Activated T-cell treated with anti-CD3 and anti-CD28 coated beads, Interleukin-2, amount 50 U/mL, for 72 hours (primary cell): ENCODE measurements at regions not wholly inside any gene's neighbourhood (a gene's known extent, or its start where the extent isn't known, plus 50 kb on each side); places are given as distances from the start of the nearest gene placed in this dataset.
"Not testable (repeated sequence)": the region's sequence is repeated elsewhere in the genome, so short reads cannot be mapped to it uniquely, and the experiment has no call there.

Experiments used
- ATAC-seq, 2 donors: fragments of 150-1000 bp; cut with Tn5 transposase; replicated peaks in 1 of 2; 2 replicates each; pipeline ENCODE4 v1.10.0; 2021; ENCODE audit warnings: moderate library complexity in 2 of 2, mild to moderate bottlenecking in 1 of 2
- DNase-seq, 2 donors: peaks; one replicate each; pipeline ENCODE4 v3.0.0; 2021 to 2022; ENCODE audit warnings: mixed read lengths in 1 of 2
- H3K27ac Mint-ChIP-seq: one replicate; pipeline ENCODE4 v1.8.0; 2022; ENCODE audit warnings: mild to moderate bottlenecking, moderate library complexity, mixed read lengths
- H3K27me3 Mint-ChIP-seq: one replicate; pipeline ENCODE4 v1.8.0; 2022; ENCODE audit warnings: low read depth, mixed read lengths
- H3K36me3 Mint-ChIP-seq, 2 donors: one replicate each; pipeline ENCODE4 v1.8.0; 2022; ENCODE audit warnings: mixed read lengths in 2 of 2, mild to moderate bottlenecking in 1 of 2; ENCODE audit not compliant: insufficient read depth in 2 of 2
- H3K4me1 Mint-ChIP-seq: one replicate; pipeline ENCODE4 v1.8.0; 2022; ENCODE audit warnings: low read depth, mixed read lengths
- H3K4me3 Mint-ChIP-seq, 2 donors: one replicate each; pipeline ENCODE4 v1.8.0; 2022; ENCODE audit warnings: mild to moderate bottlenecking in 2 of 2, mixed read lengths in 2 of 2, moderate library complexity in 2 of 2
- H3K9me3 Mint-ChIP-seq, 2 donors: one replicate each; pipeline ENCODE4 v1.8.0; 2022; ENCODE audit warnings: mixed read lengths in 2 of 2

GRCh38 chrY:19498556-19498955, 246.0 kb downstream of the KDM5D start:
- Mint-ChIP-seq H3K36me3 (peaks cover 0 to 3% of the 10 kb centered on the region in 2 donors), H3K4me1 (no peaks in the 10 kb centered on the region), H3K9me3 (no peaks in the 10 kb centered on the region), H3K4me3 (peak overlapping the region in 1 of 2 donors; percentile 88), H3K27ac (peak overlapping the region; percentile 90), H3K27me3 (no peaks in the 10 kb centered on the region)
- no peak for DNase-seq
- peak in 1 of 2 donors; percentile 55 for ATAC-seq

GRCh38 chrY:19487494-19487893, 257.0 kb downstream of the KDM5D start:
- H3K4me1 Mint-ChIP-seq: no peaks in the 10 kb centered on the region
- H3K27ac Mint-ChIP-seq: no peak overlapping the region
- no peaks in the 10 kb centered on the region for H3K27me3 Mint-ChIP-seq
- ATAC-seq (no peak), DNase-seq (no peak)
- peaks cover 0 to 12% of the 10 kb centered on the region in 2 donors for H3K36me3 Mint-ChIP-seq
- peak overlapping the region in 1 of 2 donors; percentile 46 for H3K4me3 Mint-ChIP-seq
- peaks cover 0 to 10% of the 10 kb centered on the region in 2 donors for H3K9me3 Mint-ChIP-seq

DNA sequence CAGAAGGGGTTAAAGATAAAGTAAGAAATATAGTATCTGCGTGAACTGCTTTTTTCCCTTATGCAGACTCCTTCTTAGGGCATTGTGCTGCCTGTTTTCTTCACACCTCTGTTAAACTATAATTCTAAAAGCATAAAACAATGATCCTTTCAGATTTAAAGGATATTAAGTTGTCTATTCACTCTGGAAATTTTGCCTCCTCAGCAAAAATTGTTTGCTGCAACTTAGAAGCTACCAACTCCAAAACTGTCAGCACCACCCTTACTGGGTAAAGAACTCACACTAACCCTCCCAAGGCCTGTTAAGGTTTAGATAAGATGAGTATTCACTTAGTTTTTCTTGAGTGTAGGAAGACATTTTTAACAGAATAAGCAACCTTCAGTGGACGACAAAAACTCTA, 259.5 kb downstream of the KDM5D start:
- no peak overlapping the region for H3K4me3 Mint-ChIP-seq
- no peaks in the 10 kb centered on the region for H3K4me1 Mint-ChIP-seq
- no peaks in the 10 kb centered on the region for H3K27me3 Mint-ChIP-seq
- ATAC-seq (no peak), DNase-seq (no peak)
- H3K9me3 Mint-ChIP-seq: peaks cover 0 to 7% of the 10 kb centered on the region in 2 donors
- H3K36me3 Mint-ChIP-seq: peaks cover 0 to 7% of the 10 kb centered on the region in 2 donors
- H3K27ac Mint-ChIP-seq: no peak overlapping the region

- H3K9me3 Mint-ChIP-seq: no peaks in the 10 kb centered on the region
Measured at GRCh38 chrY:19479141-19479540, 265.4 kb downstream of the KDM5D start.

DNA sequence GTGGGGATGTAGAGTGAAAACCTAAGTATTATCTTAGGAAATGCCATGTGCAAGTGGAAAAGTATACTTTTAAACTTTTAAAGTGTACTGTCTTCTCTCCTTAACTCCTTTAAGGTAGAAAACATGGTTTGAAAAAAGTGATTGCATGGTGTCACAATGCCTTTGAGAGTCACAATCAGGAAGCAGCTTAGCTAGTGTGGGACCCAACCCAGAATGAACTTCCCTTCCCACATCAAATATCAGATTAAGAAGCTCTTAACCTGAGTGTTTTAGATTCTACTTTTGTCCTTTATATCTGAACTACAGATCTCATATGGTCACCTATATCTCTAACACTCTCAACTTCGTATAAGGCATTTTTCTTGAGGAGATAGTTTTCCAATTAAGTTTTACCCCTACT, 266.6 kb downstream of the KDM5D start:
- no peak for ATAC-seq
- Mint-ChIP-seq H3K36me3 (peaks cover 0 to 1% of the 10 kb centered on the region in 2 donors), H3K9me3 (no peaks in the 10 kb centered on the region), H3K27ac (no peak overlapping the region), H3K27me3 (no peaks in the 10 kb centered on the region), H3K4me1 (no peaks in the 10 kb centered on the region), H3K4me3 (no peak overlapping the region)
- no peak for DNase-seq

More at GRCh38 chrY:19479141-19479540, 265.4 kb downstream of the KDM5D start:
- DNase-seq (no peak), ATAC-seq (no peak)
- Mint-ChIP-seq H3K27ac (no peak overlapping the region), H3K27me3 (no peaks in the 10 kb centered on the region), H3K36me3 (no peaks in the 10 kb centered on the region), H3K4me3 (no peak overlapping the region), H3K4me1 (no peaks in the 10 kb centered on the region)

DNA sequence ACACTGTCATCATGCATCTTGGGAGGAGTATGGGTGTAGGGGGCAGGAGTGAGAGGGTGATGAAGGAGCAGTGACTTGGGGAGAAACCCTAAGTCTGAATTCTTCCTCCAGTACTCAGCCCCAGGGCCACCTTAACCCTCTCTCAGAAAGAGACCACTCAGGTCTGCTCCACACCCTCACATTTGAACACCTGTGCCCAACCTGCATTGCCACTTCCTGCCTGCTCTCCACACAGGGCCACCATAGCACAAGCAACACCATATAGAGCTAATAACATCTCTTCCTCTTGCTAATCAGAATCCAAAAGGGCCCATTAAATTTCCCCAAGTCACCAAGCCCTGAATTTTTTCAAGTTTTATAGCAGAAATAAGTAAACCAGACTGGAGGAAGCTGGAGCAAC, 278.7 kb downstream of the KDM5D start:
- ATAC-seq (no peak), DNase-seq (no peak)
- no peak overlapping the region for H3K27ac Mint-ChIP-seq
- H3K4me1 Mint-ChIP-seq: no peaks in the 10 kb centered on the region
- peaks cover 0 to 4% of the 10 kb centered on the region in 2 donors for H3K9me3 Mint-ChIP-seq
- no peak overlapping the region for H3K4me3 Mint-ChIP-seq
- no peaks in the 10 kb centered on the region for H3K27me3 Mint-ChIP-seq
- H3K36me3 Mint-ChIP-seq: peaks cover 0 to 3% of the 10 kb centered on the region in 2 donors

GRCh38 chrY:19456855-19457448, 287.6 kb downstream of the KDM5D start:
- Mint-ChIP-seq H3K27ac (no peak overlapping the region), H3K27me3 (no peaks in the 10 kb centered on the region), H3K9me3 (peaks cover 0 to 6% of the 10 kb centered on the region in 2 donors), H3K4me1 (no peaks in the 10 kb centered on the region), H3K4me3 (no peak overlapping the region), H3K36me3 (peaks cover 0 to 2% of the 10 kb centered on the region in 2 donors)
- DNase-seq (no peak), ATAC-seq (peak in 1 of 2 donors; percentile 54)

- ATAC-seq (peak in 1 of 2 donors; percentile 32), DNase-seq (peak in 1 of 2 donors; percentile 27)
- H3K9me3 Mint-ChIP-seq: no peaks in the 10 kb centered on the region
Measured at GRCh38 chrY:19433059-19433458, 311.5 kb downstream of the KDM5D start.

DNA sequence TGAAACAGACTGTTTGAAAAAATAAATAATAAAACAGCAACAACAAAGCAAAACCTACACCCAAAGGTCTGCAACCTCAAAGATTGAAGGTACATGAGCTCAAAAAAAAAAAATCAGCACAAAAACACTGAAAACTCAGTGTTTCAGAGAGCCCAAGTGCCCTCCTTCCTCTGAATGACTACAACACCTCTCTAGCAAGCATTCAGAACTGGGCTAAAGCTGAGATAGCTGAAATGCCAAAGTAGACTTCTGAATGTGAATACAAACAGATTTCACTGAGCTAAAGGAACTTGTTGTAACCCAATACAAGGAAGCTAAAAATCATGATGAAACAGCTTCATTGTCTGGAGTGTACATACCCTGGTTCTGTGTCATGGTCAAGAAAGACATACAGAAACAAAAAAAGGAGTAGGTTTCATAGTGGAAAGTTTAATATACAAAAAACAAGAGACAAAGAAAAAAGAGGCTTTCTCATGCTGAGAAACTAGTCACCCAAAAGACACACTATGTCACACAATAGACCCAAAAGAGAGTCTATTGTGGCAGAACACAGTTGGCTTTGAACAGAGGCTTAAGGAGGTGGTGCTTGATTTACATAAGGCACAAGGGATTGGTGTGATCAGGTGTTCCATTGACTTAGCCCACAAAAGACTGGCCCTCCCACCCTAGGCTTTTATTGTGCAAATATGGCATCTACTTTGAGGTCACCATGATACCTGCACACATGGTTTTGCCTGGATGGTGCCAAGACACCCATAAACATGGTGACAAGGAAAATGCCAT, 316.6 kb downstream of the KDM5D start:
- Mint-ChIP-seq H3K9me3 (no peaks in the 10 kb centered on the region), H3K4me3 (no peak overlapping the region), H3K4me1 (no peaks in the 10 kb centered on the region), H3K27ac (no peak overlapping the region), H3K36me3 (no peaks in the 10 kb centered on the region), H3K27me3 (no peaks in the 10 kb centered on the region)
- no peak for DNase-seq
- no peak for ATAC-seq

More at GRCh38 chrY:19433059-19433458, 311.5 kb downstream of the KDM5D start:
- Mint-ChIP-seq H3K4me1 (no peaks in the 10 kb centered on the region), H3K27ac (no peak overlapping the region), H3K36me3 (peaks cover 0 to 3% of the 10 kb centered on the region in 2 donors), H3K27me3 (no peaks in the 10 kb centered on the region), H3K4me3 (peak overlapping the region in 1 of 2 donors; percentile 46)

GRCh38 chrY:19427191-19427590, 317.3 kb downstream of the KDM5D start:
- H3K9me3 Mint-ChIP-seq, H3K4me3 Mint-ChIP-seq, H3K27me3 Mint-ChIP-seq, H3K36me3 Mint-ChIP-seq, H3K4me1 Mint-ChIP-seq, DNase-seq, H3K27ac Mint-ChIP-seq, ATAC-seq: not testable (repeated sequence)

DNA sequence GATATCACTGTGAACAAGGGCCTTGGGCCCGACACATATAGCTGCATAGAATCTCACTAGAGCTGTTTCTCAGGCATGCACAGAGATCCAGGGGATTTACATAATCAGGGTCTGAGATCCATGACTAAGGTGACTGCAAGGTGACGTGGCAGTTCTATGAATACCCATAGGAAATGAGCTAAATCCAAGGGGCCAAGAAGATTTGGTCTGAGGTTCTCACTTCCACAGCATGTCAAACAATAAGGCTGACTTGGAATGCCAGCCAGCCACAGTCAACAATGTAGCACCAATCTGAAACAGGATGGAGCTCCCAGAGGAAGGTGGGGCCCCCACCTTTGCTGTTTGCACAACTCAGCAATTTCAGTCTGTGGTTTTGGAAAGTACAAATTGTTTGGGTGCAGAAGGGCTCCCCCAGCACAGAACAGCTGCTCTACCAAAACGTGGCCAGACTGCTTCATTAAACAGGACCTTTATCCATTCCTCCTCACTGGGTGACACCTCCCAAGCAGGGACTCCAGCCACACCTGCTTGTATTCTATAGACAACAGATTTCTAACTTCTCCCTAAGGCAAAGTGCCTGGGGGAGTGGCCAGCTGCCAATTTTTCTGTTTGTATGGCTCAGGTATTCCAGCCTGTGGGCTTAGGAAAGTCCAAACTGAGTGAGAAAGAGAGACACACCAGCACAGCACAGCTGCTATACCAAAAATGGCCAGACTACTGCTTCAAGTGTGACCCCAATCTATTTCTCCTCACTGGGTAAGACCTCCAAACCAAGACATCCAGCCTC, 333.4 kb downstream of the KDM5D start:
- H3K4me1 Mint-ChIP-seq: no peaks in the 10 kb centered on the region
- no peak overlapping the region for H3K27ac Mint-ChIP-seq
- no peaks in the 10 kb centered on the region for H3K36me3 Mint-ChIP-seq
- no peak overlapping the region for H3K4me3 Mint-ChIP-seq
- ATAC-seq: no peak
- H3K27me3 Mint-ChIP-seq: no peaks in the 10 kb centered on the region
- no peak for DNase-seq
- no peaks in the 10 kb centered on the region for H3K9me3 Mint-ChIP-seq

DNA sequence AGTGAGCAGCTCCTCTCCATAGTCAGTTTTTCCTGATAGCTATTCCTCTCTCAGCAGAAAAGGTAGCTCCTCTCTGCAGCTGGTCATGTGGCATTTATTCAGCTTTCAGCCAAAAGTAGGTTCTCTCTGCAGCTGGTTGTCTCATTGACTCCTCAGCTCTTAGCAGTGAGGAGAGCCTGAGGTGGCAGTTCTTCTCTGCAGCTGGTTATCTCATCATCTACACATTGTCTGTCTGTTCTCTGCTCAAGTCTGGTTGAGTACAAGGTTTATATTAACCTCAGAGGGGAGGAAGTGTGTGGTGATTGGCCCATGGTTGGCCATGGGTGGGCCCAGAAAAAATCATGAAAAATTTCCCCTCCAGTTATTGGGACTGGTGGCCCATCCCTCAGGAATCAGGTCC, 338.3 kb downstream of the KDM5D start:
- Mint-ChIP-seq H3K36me3 (no peaks in the 10 kb centered on the region), H3K27ac (no peak overlapping the region), H3K4me3 (no peak overlapping the region), H3K4me1 (no peaks in the 10 kb centered on the region), H3K27me3 (no peaks in the 10 kb centered on the region), H3K9me3 (no peaks in the 10 kb centered on the region)
- no peak for DNase-seq
- no peak for ATAC-seq

- Mint-ChIP-seq H3K4me1 (no peaks in the 10 kb centered on the region), H3K9me3 (no peaks in the 10 kb centered on the region), H3K27me3 (no peaks in the 10 kb centered on the region), H3K27ac (no peak overlapping the region), H3K4me3 (no peak overlapping the region), H3K36me3 (no peaks in the 10 kb centered on the region)
- DNase-seq (no peak), ATAC-seq (no peak)
Measured at GRCh38 chrY:19405598-19405997, 338.9 kb downstream of the KDM5D start.
